H9 (cell line): ENCODE measurements at regions not wholly inside any gene's neighbourhood (a gene's known extent, or its start where the extent isn't known, plus 50 kb on each side); places are given as distances from the start of the nearest gene placed in this dataset.

Source experiments
- DNase-seq: peaks from one replicate; pipeline ENCODE4 v3.0.0-alpha.2; 2017
- H2AFZ ChIP-seq: one replicate; pipeline ENCODE4 v1.6.1; 2013; ENCODE audit warnings: mild to moderate bottlenecking, low read length, control low read depth, moderate library complexity
- H2AK5ac ChIP-seq: 2 replicates; pipeline ENCODE4 v1.6.1; 2013; ENCODE audit warnings: low read length, control low read depth, mixed read lengths; ENCODE audit not compliant: insufficient read length
- H2BK120ac ChIP-seq: one replicate; pipeline ENCODE4 v1.6.1; 2013; ENCODE audit warnings: low read depth, mild to moderate bottlenecking, low read length, control low read depth, inconsistent platforms; ENCODE audit not compliant: poor library complexity, severe bottlenecking
- H2BK12ac ChIP-seq: 2 replicates; pipeline ENCODE4 v1.6.1; 2013; ENCODE audit warnings: low read length, control low read depth, mixed read lengths, low read depth; ENCODE audit not compliant: insufficient read length
- H2BK15ac ChIP-seq: 2 replicates; pipeline ENCODE4 v1.6.1; 2013; ENCODE audit warnings: low read depth, low read length, control low read depth
- H2BK20ac ChIP-seq: one replicate; pipeline ENCODE4 v1.6.1; 2013; ENCODE audit warnings: low read depth, mild to moderate bottlenecking, low read length, control low read depth, inconsistent platforms; ENCODE audit not compliant: poor library complexity, severe bottlenecking
- H2BK5ac ChIP-seq: 2 replicates; pipeline ENCODE4 v1.6.1; 2013; ENCODE audit warnings: low read length, control low read depth, mixed read lengths; ENCODE audit not compliant: insufficient read length
- H3K14ac ChIP-seq: 2 replicates; pipeline ENCODE4 v1.6.1; 2013; ENCODE audit warnings: low read length, control low read depth; ENCODE audit not compliant: insufficient read depth
- H3K18ac ChIP-seq: 2 replicates; pipeline ENCODE4 v1.6.1; 2013; ENCODE audit warnings: low read depth, mild to moderate bottlenecking, mixed read lengths, low read length, control low read depth; ENCODE audit not compliant: insufficient read length
- H3K23ac ChIP-seq: 2 replicates; pipeline ENCODE4 v1.6.1; 2013; ENCODE audit warnings: low read length, control low read depth, mixed read lengths, low read depth; ENCODE audit not compliant: insufficient read length
- H3K23me2 ChIP-seq: 2 replicates; pipeline ENCODE4 v1.6.1; 2013; ENCODE audit warnings: low read depth, mild to moderate bottlenecking, mixed read lengths, low read length, control low read depth; ENCODE audit not compliant: insufficient read length, poor library complexity, severe bottlenecking
- H3K27ac ChIP-seq: 2 replicates; pipeline ENCODE4 v1.5.1; 2013; ENCODE audit warnings: low read length, control low read depth, mixed read lengths, low read depth; ENCODE audit not compliant: insufficient read length
- H3K27me3 ChIP-seq: 2 replicates; pipeline ENCODE4 v1.6.1; 2013; ENCODE audit warnings: low read length, control low read depth, inconsistent platforms; ENCODE audit not compliant: insufficient read depth
- H3K4ac ChIP-seq: 2 replicates; pipeline ENCODE4 v1.6.1; 2013; ENCODE audit warnings: low read depth, mild to moderate bottlenecking, control low read depth, inconsistent platforms, low read length, moderate library complexity
- H3K4me1 ChIP-seq: 2 replicates; pipeline ENCODE4 v1.6.1; 2013; ENCODE audit warnings: low read length, control low read depth, inconsistent platforms; ENCODE audit not compliant: insufficient read depth
- H3K4me2 ChIP-seq: 2 replicates; pipeline ENCODE4 v1.6.1; 2013; ENCODE audit warnings: low read length, control low read depth, mixed read lengths; ENCODE audit not compliant: insufficient read length, insufficient read depth
- H3K56ac ChIP-seq: 2 replicates; pipeline ENCODE4 v1.6.1; 2013; ENCODE audit warnings: low read depth, mild to moderate bottlenecking, mixed read lengths, low read length, control low read depth; ENCODE audit not compliant: insufficient read length
- H3K79me1 ChIP-seq: 2 replicates; pipeline ENCODE4 v1.6.1; 2013; ENCODE audit warnings: low read depth, mild to moderate bottlenecking, moderate library complexity, low read length, control low read depth, inconsistent platforms; ENCODE audit not compliant: insufficient read depth, poor library complexity, severe bottlenecking
- H3K79me2 ChIP-seq: 2 replicates; pipeline ENCODE4 v1.6.1; 2013; ENCODE audit warnings: low read length, control low read depth, inconsistent platforms; ENCODE audit not compliant: insufficient read depth
- H3K9ac ChIP-seq: 2 replicates; pipeline ENCODE4 v1.6.1; 2013; ENCODE audit warnings: low read length, control low read depth, mixed read lengths; ENCODE audit not compliant: insufficient read length; ENCODE audit errors: extremely low read depth
- H3K9me3 ChIP-seq: one replicate; pipeline ENCODE4 v1.6.1; 2013; ENCODE audit warnings: low read depth, low read length, inconsistent platforms; ENCODE audit not compliant: control insufficient read depth
- H3T11ph ChIP-seq: one replicate; pipeline ENCODE4 v1.6.1; 2013; ENCODE audit warnings: mild to moderate bottlenecking, low read length, control low read depth, inconsistent platforms
- H4K20me1 ChIP-seq: one replicate; pipeline ENCODE4 v1.6.1; 2013; ENCODE audit not compliant: control insufficient read depth, insufficient read length, insufficient read depth
- H4K5ac ChIP-seq: 2 replicates; pipeline ENCODE4 v1.6.1; 2013; ENCODE audit warnings: low read depth, mild to moderate bottlenecking, mixed read lengths, low read length, control low read depth; ENCODE audit not compliant: insufficient read length
- H4K8ac ChIP-seq: replicated peaks from 2 replicates; pipeline ENCODE4 v1.6.1; 2013; ENCODE audit warnings: low read length, control low read depth, mixed read lengths, low read depth; ENCODE audit not compliant: insufficient read length
- H4K91ac ChIP-seq: 2 replicates; pipeline ENCODE4 v1.6.1; 2013; ENCODE audit warnings: low read depth, mild to moderate bottlenecking, moderate library complexity, mixed read lengths, low read length, control low read depth; ENCODE audit not compliant: insufficient read length
- H3K27ac Mint-ChIP-seq, 3 experiments: 2 replicates in 2 of 3; 3 replicates in 1 of 3; pipeline ENCODE4 v1.8.0; 2020 to 2021; ENCODE audit warnings: mixed read lengths in 3 of 3, mild to moderate bottlenecking in 1 of 3, moderate library complexity in 1 of 3
- H3K27me3 Mint-ChIP-seq: 2 replicates; pipeline ENCODE4 v1.8.0; 2021; ENCODE audit warnings: low read depth, mild to moderate bottlenecking, moderate library complexity, mixed read lengths
- H3K36me3 Mint-ChIP-seq, 3 experiments: 2 replicates in 2 of 3; 3 replicates in 1 of 3; pipeline ENCODE4 v1.8.0; 2020 to 2021; ENCODE audit warnings: low read depth in 3 of 3, mixed read lengths in 3 of 3; ENCODE audit not compliant: insufficient read depth in 1 of 3
- H3K4me1 Mint-ChIP-seq, 2 experiments: 2 replicates each; pipeline ENCODE4 v1.8.0; 2020; ENCODE audit warnings: mixed read lengths in 2 of 2
- H3K4me3 Mint-ChIP-seq, 2 experiments: 2 replicates in 1 of 2; 3 replicates in 1 of 2; pipeline ENCODE4 v1.8.0; 2020 to 2021; ENCODE audit warnings: mild to moderate bottlenecking in 2 of 2, mixed read lengths in 2 of 2, moderate library complexity in 1 of 2
- H3K9me3 Mint-ChIP-seq, 2 experiments: 2 replicates in 1 of 2; 3 replicates in 1 of 2; pipeline ENCODE4 v1.8.0; 2020; ENCODE audit warnings: mild to moderate bottlenecking in 2 of 2, mixed read lengths in 2 of 2, moderate library complexity in 1 of 2
- WGBS: extraction: QIAGEN DNeasy Blood & Tissue Kit; methylation state at CpG from one replicate; pipeline ENCODE4 v1.1.7; 2013; ENCODE audit warnings: missing lambda C conversion rate, low lambda C conversion rate, mixed read lengths; ENCODE audit not compliant: insufficient read length; ENCODE audit errors: extremely low coverage; 5-methylcytosine and 5-hydroxymethylcytosine counted together
- TF ChIP-seq, protein P1 (sequence below): fragments of 200-600 bp; sonication (generic); conservative IDR thresholded peaks from 3 replicates; pipeline ENCODE4 v1.8.0; 2021; ENCODE audit warnings: antibody characterized with exemption, mild to moderate bottlenecking

DNA sequence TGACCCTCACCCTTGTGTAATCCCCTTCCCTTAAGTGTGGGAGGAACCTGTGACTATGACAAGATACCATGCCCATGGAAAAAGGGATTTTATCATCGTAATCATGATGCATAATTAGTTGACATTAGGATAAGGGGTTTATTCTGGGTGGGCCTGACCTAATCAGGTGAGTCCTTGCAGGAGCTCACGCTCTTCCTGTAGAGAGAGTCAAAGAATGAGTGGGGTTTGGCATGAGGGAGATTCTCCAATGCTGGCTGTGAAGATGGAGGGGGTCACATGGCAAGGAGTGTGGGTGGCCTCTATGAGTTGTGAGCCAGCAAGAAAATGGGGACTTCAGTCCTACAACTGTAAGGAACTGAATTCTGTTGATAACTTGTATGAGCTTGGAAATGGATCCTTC is 342.0 kb upstream of the TSHZ2 start:
- WGBS, result no CpG with 5 or more reads among the region's 2 CpGs
- no peak overlapping the region for H3K56ac ChIP-seq
- H3K14ac ChIP-seq, result no peak overlapping the region
- no peak overlapping the region for H3K27ac ChIP-seq
- H3T11ph ChIP-seq, result no peak overlapping the region
- H3K23me2 ChIP-seq, result no peaks in the 10 kb centered on the region
- no peak overlapping the region for H3K4me2 ChIP-seq
- no peak overlapping the region for H3K9ac ChIP-seq
- Mint-ChIP-seq H3K9me3 (peaks cover 0 to 3% of the 10 kb centered on the region in 2 experiments; a peak in 3 of 5 replicates), H3K27ac (no peak overlapping the region), H3K4me1 (no peaks in the 10 kb centered on the region), H3K4me3 (no peak overlapping the region), H3K27me3 (no peaks in the 10 kb centered on the region), H3K36me3 (no peaks in the 10 kb centered on the region; a peak in 1 of 7 replicates)
- no peak overlapping the region for H2AFZ ChIP-seq
- no peaks in the 10 kb centered on the region for H3K27me3 ChIP-seq
- TF ChIP-seq, protein P1, sequence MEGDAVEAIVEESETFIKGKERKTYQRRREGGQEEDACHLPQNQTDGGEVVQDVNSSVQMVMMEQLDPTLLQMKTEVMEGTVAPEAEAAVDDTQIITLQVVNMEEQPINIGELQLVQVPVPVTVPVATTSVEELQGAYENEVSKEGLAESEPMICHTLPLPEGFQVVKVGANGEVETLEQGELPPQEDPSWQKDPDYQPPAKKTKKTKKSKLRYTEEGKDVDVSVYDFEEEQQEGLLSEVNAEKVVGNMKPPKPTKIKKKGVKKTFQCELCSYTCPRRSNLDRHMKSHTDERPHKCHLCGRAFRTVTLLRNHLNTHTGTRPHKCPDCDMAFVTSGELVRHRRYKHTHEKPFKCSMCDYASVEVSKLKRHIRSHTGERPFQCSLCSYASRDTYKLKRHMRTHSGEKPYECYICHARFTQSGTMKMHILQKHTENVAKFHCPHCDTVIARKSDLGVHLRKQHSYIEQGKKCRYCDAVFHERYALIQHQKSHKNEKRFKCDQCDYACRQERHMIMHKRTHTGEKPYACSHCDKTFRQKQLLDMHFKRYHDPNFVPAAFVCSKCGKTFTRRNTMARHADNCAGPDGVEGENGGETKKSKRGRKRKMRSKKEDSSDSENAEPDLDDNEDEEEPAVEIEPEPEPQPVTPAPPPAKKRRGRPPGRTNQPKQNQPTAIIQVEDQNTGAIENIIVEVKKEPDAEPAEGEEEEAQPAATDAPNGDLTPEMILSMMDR, result no peak
- no peaks in the 10 kb centered on the region for H3K4me1 ChIP-seq
- H4K20me1 ChIP-seq, result no peaks in the 10 kb centered on the region
- no peaks in the 10 kb centered on the region for H3K9me3 ChIP-seq
- no peak overlapping the region for H4K91ac ChIP-seq
- no peak overlapping the region for H2BK120ac ChIP-seq
- no peak overlapping the region for H3K23ac ChIP-seq
- no peak overlapping the region for H2BK20ac ChIP-seq
- no peak overlapping the region for H2BK15ac ChIP-seq
- H3K79me2 ChIP-seq, result no peaks in the 10 kb centered on the region
- no peak overlapping the region for H3K4ac ChIP-seq
- H3K79me1 ChIP-seq, result no peaks in the 10 kb centered on the region
- H2BK5ac ChIP-seq, result no peak overlapping the region
- no peak overlapping the region for H2BK12ac ChIP-seq
- H3K18ac ChIP-seq, result no peak overlapping the region
- no peak for DNase-seq
- no peak overlapping the region for H2AK5ac ChIP-seq
- H4K8ac ChIP-seq, result no peak overlapping the region
- H4K5ac ChIP-seq, result no peak overlapping the region
